T-helper 2 cell (primary cell): ENCODE measurements at regions not wholly inside any gene's neighbourhood (a gene's known extent, or its start where the extent isn't known, plus 50 kb on each side); places are given as distances from the start of the nearest gene placed in this dataset.

ENCODE experiments used
- DNase-seq, 5 experiments: peaks; one replicate each; pipeline versions ENCODE4 v3.0.0 to v3.0.0-alpha.2; 2012 to 2022

DNA sequence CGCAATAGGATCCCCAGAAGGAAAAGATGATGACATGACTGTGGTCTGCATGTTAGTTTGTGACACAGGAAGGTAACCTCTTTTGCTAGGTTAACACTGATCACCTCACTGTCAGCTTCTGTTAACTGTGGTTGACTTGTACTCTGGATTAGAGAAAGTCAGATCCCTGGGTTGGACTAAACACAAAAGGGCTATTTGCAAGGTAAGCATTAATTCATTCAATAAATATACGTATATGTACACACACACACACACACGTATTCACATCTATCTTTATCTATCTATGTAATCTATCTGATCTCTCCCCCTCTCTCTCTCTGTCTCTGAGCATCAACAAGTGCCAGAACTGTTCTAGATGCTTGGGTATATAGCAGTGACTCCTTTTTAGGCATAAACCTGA lies 136.1 kb upstream of the SNX19 start:
- DNase-seq: no peak

DNA sequence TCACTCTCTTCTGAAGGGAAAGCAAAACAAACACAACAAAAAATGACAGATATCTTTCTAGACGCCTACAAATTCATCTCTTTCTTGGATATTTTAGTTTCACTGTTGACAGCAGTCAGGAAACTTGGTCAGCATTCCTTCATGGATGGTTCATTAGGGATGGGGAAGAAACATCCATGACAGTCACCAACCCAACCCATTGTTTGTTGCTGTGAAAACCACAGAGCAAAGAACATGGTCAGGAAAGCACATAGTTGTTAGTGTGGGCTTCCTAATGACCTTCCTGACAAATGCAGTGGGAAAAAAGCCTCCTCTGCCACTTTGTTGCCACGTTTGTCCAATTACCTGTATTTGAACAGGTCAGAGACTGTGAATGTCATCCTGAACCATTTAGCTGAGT lies 139.8 kb upstream of the SNX19 start:
- no peak for DNase-seq

DNA sequence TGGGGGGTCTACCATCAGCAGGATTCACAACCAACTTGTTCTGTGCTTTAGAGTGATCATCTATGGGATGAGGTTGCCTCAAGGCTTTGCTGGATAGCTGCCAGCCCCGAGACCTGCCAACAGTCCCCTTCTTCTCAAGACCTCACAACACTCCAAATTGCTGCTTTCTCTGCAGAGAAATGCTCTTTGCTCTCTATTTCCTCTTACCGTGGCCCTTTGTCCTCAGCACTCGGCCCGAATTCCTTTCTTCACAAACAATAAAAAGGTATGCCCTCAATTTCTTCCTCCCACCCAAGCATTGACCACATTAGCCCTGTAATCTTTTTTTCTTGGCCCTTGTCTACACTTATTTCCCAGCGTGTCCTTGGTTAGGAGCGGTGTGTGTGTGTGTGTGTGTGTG lies 147.4 kb upstream of the SNX19 start:
- no peak for DNase-seq

- DNase-seq: peak in 1 of 5 experiments; percentile 14
Measured at GRCh38 chr11:131064373-131064991, 148.2 kb upstream of the SNX19 start.

DNA sequence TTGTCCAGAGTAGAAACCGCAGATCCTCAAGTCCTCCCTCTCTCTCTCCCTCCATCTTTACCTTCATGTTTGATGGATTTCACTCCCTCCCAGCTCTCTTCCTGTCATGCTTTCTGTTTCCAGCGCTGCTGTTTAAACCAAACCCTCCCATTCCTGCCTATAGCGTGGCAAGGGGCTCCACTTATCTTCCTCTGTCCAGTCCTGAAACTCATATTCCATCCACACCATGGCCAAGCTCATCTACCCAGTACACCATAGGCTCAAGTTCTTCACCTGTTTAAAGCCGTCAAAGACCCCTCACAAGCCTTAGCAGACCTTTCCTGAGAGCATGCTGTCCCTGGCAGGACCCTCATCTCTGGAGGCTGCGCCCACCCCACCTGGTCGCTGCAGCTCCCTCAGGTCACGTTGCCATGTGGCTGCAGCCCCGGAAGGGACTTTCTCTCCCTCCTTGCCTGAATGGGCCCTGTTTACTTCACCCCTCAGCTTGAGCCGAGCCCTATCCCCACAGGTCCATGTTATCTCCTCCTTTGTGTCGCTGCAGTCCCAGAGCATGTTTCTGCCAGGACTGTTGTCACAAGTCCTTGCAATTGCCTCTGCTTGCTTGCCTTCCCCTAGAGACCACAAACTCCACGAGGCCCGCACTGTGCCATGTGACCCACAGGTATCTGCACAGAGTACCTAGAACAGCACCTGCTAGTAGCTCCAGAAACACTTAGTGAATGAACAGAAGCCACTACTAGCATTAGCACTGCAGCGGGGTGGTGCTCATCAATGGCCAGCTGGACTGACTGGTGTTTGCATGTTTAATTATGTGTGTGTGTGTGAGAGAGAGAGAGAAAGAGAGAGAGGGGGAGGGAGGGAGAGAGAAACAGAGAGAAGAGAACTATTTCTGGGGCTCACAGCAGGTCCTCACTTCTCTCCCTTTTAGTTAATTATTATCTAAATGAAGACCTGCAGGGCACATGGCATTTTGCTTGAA lies 149.4 kb upstream of the SNX19 start:
- DNase-seq: no peak

DNA sequence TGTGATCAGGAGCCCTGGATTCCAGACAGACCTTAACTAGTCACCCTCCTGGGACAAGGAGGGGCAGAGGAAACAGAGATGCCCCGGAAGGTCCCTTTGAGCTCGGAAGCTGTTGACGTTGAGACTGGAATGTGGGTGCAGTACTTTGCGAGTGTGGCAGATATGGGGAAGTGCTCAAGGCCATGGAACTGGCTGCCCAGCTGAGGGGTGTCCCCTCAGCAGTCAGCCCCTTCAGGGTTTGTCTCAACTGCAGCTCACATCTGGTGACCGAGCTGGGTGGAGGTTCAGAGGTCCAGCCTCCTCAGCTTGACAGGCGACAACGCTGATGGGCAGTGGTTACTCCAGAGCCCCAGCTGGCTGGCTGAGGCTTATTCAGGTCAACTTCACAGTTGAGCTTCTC lies 150.3 kb upstream of the SNX19 start:
- no peak for DNase-seq

DNA sequence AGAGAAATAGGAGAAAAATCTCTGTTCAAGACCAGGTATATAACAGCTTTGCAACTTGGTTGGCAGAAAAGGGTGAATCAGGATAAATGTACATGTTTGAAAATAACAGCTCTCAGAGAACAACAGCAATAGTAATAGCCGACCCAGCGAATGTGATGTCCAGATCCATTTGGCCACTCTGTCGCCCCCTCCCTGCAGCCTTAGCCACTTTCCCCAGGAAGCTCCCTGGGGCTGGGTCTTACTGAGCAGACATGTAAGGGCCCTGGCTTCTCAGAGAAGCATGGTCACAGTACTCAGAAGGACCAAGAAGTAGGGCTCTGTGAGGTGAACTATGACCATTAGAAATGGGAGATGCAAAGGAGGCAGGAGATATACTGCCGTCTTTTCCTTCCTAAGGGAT lies 154.1 kb upstream of the SNX19 start:
- DNase-seq: no peak

GRCh38 chr11:131073167-131073566 lies 156.9 kb upstream of the SNX19 start:
- DNase-seq: no peak

DNA sequence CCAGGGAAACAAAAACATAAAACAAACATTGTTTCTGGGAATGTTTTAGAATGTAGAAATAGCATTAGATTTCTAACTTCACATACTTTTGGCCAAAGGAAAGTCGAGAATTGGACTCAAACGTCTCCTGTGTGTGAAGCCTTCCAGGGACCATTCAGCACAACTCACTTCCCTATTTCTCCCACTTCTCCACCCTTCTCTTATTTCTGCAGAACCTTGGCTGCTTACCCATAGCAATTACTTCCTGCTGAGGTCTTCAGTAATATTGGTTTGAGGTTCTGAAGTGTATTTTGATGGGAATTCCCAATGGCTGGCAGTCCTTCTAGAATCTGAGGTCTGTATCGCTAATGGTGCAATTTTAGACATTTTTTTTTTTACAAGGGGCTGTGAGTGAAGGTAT lies 158.3 kb upstream of the SNX19 start:
- DNase-seq: no peak

- DNase-seq: no peak
Measured at GRCh38 chr11:131077340-131077739, 161.1 kb upstream of the SNX19 start.

GRCh38 chr11:131079036-131079435 lies 162.8 kb upstream of the SNX19 start:
- DNase-seq: no peak

- no peak for DNase-seq
Measured at GRCh38 chr11:131089727-131090245, 173.5 kb upstream of the SNX19 start.

- no peak for DNase-seq
Measured at GRCh38 chr11:131092469-131092868, 176.2 kb upstream of the SNX19 start.

GRCh38 chr11:131094827-131095226 lies 178.5 kb upstream of the SNX19 start:
- DNase-seq: no peak

DNA sequence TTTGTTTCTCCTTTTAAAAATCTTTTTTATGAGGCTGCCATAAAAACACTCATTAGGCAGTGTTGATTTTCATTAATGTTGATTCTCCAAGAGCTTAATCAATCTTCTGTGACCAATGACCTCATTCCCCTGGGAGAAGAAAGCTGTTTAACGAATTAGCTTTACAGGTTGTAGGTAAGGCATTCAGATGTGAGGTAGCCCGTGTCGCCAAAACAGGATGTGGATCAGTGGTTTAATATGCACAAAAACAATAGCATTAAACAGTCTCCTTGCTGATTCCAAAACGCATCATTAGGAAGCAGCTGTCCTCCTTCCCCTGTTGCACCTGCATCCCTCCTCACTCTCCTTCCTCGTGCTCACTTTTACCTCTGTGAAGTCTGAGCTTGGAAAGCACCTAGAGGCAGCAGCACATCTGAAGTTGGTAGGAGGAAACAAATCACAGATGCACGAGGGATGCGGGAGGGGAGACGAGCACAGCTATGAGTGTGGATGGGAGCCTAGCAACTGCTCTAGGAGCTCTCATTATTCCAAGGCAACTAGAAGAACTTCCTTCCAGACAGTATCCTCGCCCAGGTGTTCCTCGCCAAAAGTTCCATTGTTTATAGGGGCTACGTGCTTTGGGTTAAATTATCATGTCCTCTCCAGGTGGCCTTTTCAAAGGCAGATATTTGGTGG lies 179.4 kb upstream of the SNX19 start:
- no peak for DNase-seq

GRCh38 chr11:131099013-131099412 lies 182.7 kb upstream of the SNX19 start:
- DNase-seq: no peak

DNA sequence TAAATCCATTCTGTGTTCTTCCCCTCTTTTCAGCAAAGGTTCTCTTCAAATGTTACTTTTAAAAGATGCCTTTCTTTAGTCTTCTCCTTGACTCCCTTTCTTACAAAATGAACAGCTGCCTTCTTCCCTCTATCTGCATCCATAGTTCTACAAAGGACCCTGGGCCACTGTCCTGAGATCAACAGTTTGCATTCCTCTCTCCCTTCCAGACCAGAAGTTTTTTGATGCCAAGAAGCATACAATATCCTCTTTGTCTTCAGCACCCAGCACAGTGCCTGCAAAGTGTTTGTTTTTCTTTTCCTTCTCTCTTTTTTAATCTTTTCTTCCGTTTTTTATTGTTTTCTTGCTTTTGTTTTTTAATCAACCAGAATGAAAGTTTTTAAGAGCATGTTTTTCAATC lies 183.5 kb upstream of the SNX19 start:
- no peak for DNase-seq

DNA sequence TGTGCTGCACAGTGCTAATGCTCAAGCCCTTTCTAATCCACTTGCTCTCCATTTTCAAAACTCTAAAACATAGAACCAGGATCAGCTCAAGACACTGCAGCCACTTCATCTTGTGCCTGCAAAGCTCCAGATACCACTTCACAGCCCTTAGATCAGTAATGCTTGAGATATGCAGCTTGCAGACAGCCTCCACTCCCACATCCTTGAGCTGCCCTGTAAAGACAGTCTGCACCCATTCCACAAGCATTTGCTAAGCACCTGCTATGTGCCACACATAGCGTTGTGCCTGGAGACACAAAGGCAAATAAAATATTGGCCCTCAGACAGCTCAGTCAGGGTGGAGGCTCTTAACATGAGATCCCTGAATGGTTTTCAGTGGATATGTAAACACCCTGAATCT lies 192.5 kb upstream of the SNX19 start:
- no peak for DNase-seq

GRCh38 chr11:131109257-131109656 lies 193.0 kb upstream of the SNX19 start:
- DNase-seq: no peak

- DNase-seq: no peak
Measured at GRCh38 chr11:131109790-131110189, 193.5 kb upstream of the SNX19 start.

DNA sequence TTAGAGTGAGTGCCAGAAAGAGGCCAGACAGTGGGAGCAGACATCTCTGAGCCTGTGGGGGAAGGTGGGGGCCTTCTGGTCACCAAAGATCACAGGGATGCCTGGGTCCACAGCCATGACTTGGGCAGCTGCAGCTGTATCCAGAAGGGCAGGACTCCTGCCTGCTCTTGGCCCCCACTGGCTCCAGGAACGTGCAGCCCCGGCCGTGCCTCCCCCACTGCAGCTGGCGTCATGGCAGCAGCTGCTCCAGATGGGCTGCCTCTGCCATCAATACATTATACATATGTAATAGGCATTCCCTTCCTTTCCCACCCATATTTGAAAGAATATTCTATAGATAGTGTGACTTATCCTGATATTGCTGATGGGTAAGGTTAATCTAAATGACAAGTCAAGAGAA lies 195.5 kb upstream of the SNX19 start:
- no peak for DNase-seq

GRCh38 chr11:131118247-131118646 lies 202.0 kb upstream of the SNX19 start:
- no peak for DNase-seq
